Small intestine (tissue), 7 donors: ENCODE measurements at regions not wholly inside any gene's neighbourhood (a gene's known extent, or its start where the extent isn't known, plus 50 kb on each side); places are given as distances from the start of the nearest gene placed in this dataset.

Experiments
- DNase-seq, 2 donors: peaks; one replicate each; pipeline versions ENCODE4 v3.0.0 to v3.0.0-alpha.2; 2013
- FAIRE-seq: peaks from 2 replicates; lab custom pipeline; 2012; peaks lifted over from hg19 to GRCh38; lab: Jason Lieb, UNC
- H3K27ac ChIP-seq, 3 donors: one replicate each; pipeline ENCODE4 v1.5.1; 2013; ENCODE audit warnings: low read length in 2 of 3, mild to moderate bottlenecking in 2 of 3, control low read depth in 1 of 3, inconsistent platforms in 1 of 3, low read depth in 1 of 3, moderate library complexity in 1 of 3
- H3K27me3 ChIP-seq, 3 donors: one replicate each; pipeline ENCODE4 v1.6.1; 2013; ENCODE audit warnings: low read length in 3 of 3, inconsistent platforms in 1 of 3; ENCODE audit not compliant: control insufficient read depth in 3 of 3, insufficient read depth in 3 of 3
- H3K36me3 ChIP-seq, 3 donors: one replicate each; pipeline ENCODE4 v1.6.1; 2013; ENCODE audit warnings: low read length in 3 of 3, inconsistent platforms in 1 of 3, low read depth in 1 of 3, mild to moderate bottlenecking in 1 of 3, moderate library complexity in 1 of 3; ENCODE audit not compliant: control insufficient read depth in 3 of 3, insufficient read depth in 2 of 3
- H3K4me1 ChIP-seq, 3 donors: one replicate each; pipeline ENCODE4 v1.6.1; 2013; ENCODE audit warnings: low read length in 2 of 3, inconsistent platforms in 1 of 3, low read depth in 1 of 3, mild to moderate bottlenecking in 1 of 3, moderate library complexity in 1 of 3; ENCODE audit not compliant: control insufficient read depth in 3 of 3, insufficient read depth in 2 of 3
- H3K4me3 ChIP-seq, 3 donors: one replicate each; pipeline ENCODE4 v1.5.1; 2013; ENCODE audit warnings: low read length in 3 of 3, control low read depth in 1 of 3, inconsistent platforms in 1 of 3, low read depth in 1 of 3, mild to moderate bottlenecking in 1 of 3, moderate library complexity in 1 of 3
- H3K9me3 ChIP-seq, 2 donors: one replicate each; pipeline ENCODE4 v1.6.1; 2013; ENCODE audit warnings: low read depth in 1 of 2, low read length in 1 of 2; ENCODE audit not compliant: control insufficient read depth in 2 of 2, insufficient read depth in 1 of 2
- WGBS, 3 donors: extraction: QIAGEN DNeasy Blood & Tissue Kit; methylation state at CpG; one replicate each; pipeline ENCODE4 v1.1.7; 2013; 5-methylcytosine and 5-hydroxymethylcytosine counted together
- donor health status: healthy with polysubstance abuse.
- donor health status: control.
- donor health status: control.
- donor health status: Bipolar disorder and iron deficiency.
- donor health status: healthy.

GRCh38 chr4:128590034-128590740 is 219.3 kb upstream of the JADE1 start:
- no peak overlapping the region for H3K27ac ChIP-seq

GRCh38 chr4:128589384-128589965 is 220.0 kb upstream of the JADE1 start:
- DNase-seq (no peak), FAIRE-seq (no peak)
- no peak overlapping the region for H3K27ac ChIP-seq
- peaks cover 0 to under 1% (median 0%) of the 10 kb centered on the region in 3 donors for H3K4me1 ChIP-seq
- no peaks in the 10 kb centered on the region for H3K36me3 ChIP-seq
- H3K4me3 ChIP-seq, result no peak overlapping the region
- peaks cover 0 to 1% (median 0%) of the 10 kb centered on the region in 3 donors for H3K27me3 ChIP-seq
- WGBS, 3 donors, result 70 to 88% (median 84%) methylated on average over 4 of the region's 4 CpGs
- peaks cover 0 to 13% of the 10 kb centered on the region in 2 donors for H3K9me3 ChIP-seq

More at GRCh38 chr4:128590034-128590740, 219.3 kb upstream of the JADE1 start:
- FAIRE-seq, result no peak
- Histone ChIP-seq H3K4me3 (no peak overlapping the region), H3K9me3 (peaks cover 0 to 13% of the 10 kb centered on the region in 2 donors), H3K36me3 (no peaks in the 10 kb centered on the region), H3K4me1 (no peaks in the 10 kb centered on the region), H3K27me3 (peaks cover 0 to 1% (median 0%) of the 10 kb centered on the region in 3 donors)
- WGBS, 3 donors, result 76 to 89% (median 84%) methylated on average over 9 of the region's 9 CpGs
- DNase-seq, result no peak

GRCh38 chr4:128587382-128587781 is 222.1 kb upstream of the JADE1 start:
- 95 to 100% (median 96%) methylated on average over 5 of the region's 5 CpGs for WGBS, 3 donors

GRCh38 chr4:128583753-128584712 is 225.5 kb upstream of the JADE1 start:
- Histone ChIP-seq H3K27me3 (no peaks in the 10 kb centered on the region), H3K27ac (no peak overlapping the region), H3K9me3 (no peaks in the 10 kb centered on the region), H3K4me3 (no peak overlapping the region), H3K4me1 (peaks cover 0 to 2% (median 0%) of the 10 kb centered on the region in 3 donors), H3K36me3 (no peaks in the 10 kb centered on the region)
- FAIRE-seq (no peak), DNase-seq (peak in 1 of 2 donors; percentile 61)
- WGBS, 3 donors, result 56 to 76% (median 58%) methylated on average over 7 of the region's 7 CpGs

More at GRCh38 chr4:128587382-128587781, 222.1 kb upstream of the JADE1 start:
- Histone ChIP-seq H3K36me3 (no peaks in the 10 kb centered on the region), H3K9me3 (no peaks in the 10 kb centered on the region), H3K4me3 (no peak overlapping the region), H3K27me3 (no peaks in the 10 kb centered on the region), H3K4me1 (peaks cover 0 to 2% (median 0%) of the 10 kb centered on the region in 3 donors), H3K27ac (no peak overlapping the region)
- FAIRE-seq, result no peak
- no peak for DNase-seq

- 93 to 100% (median 100%) methylated on average over 1 of the region's 1 CpG for WGBS, 3 donors
- Histone ChIP-seq H3K9me3 (no peaks in the 10 kb centered on the region), H3K4me1 (peaks cover 0 to 5% (median 0%) of the 10 kb centered on the region in 3 donors), H3K27ac (no peak overlapping the region), H3K4me3 (no peak overlapping the region), H3K27me3 (no peaks in the 10 kb centered on the region), H3K36me3 (no peaks in the 10 kb centered on the region)
- no peak for FAIRE-seq
- DNase-seq, result peak in 1 of 2 donors; percentile 41
Measured at GRCh38 chr4:128582427-128582870, 227.1 kb upstream of the JADE1 start.

- 70 to 74% (median 71%) methylated on average over 5 of the region's 5 CpGs for WGBS, 3 donors
- peaks cover 0 to 6% of the 10 kb centered on the region in 2 donors for H3K9me3 ChIP-seq
- H3K27me3 ChIP-seq, result no peaks in the 10 kb centered on the region
- no peak overlapping the region for H3K27ac ChIP-seq
- H3K36me3 ChIP-seq, result no peaks in the 10 kb centered on the region
- no peak for FAIRE-seq
- no peak for DNase-seq
- H3K4me3 ChIP-seq, result no peak overlapping the region
- peaks cover 0 to 6% (median 2%) of the 10 kb centered on the region in 3 donors for H3K4me1 ChIP-seq
Measured at GRCh38 chr4:128579154-128579853, 230.2 kb upstream of the JADE1 start.

GRCh38 chr4:128574706-128575105 is 234.8 kb upstream of the JADE1 start:
- DNase-seq (peak; percentile 89 to 91), FAIRE-seq (no peak)
- Histone ChIP-seq H3K27ac (peak overlapping the region in 2 of 3 donors; percentile 45 to 69), H3K27me3 (no peaks in the 10 kb centered on the region), H3K36me3 (no peaks in the 10 kb centered on the region), H3K4me1 (peaks cover 8 to 22% (median 12%) of the 10 kb centered on the region in 3 donors), H3K9me3 (peaks cover 0 to 6% of the 10 kb centered on the region in 2 donors), H3K4me3 (no peak overlapping the region)
- 8 to 26% (median 9%) methylated on average over 3 of the region's 3 CpGs for WGBS, 3 donors
